NCI-H526 treated with DMSO at 0.1 percent for 48 hours (cell line): ENCODE measurements at regions not wholly inside any gene's neighbourhood (a gene's known extent, or its start where the extent isn't known, plus 50 kb on each side); places are given as distances from the start of the nearest gene placed in this dataset.
"Not testable (repeated sequence)": the region's sequence is repeated elsewhere in the genome, so short reads cannot be mapped to it uniquely, and the experiment has no call there.

Source experiments
- DNase-seq: peaks from one replicate; lab custom pipeline; 2025; lab: John Stamatoyannopoulos, UW

GRCh38 chr12:89062996-89063395, 289.3 kb downstream of the DUSP6 start:
- no peak for DNase-seq

- DNase-seq, result no peak
Measured at GRCh38 chr12:89059721-89060541, 292.4 kb downstream of the DUSP6 start.

GRCh38 chr12:89059056-89059455, 293.2 kb downstream of the DUSP6 start:
- DNase-seq, result no peak

GRCh38 chr12:89058402-89058801, 293.9 kb downstream of the DUSP6 start:
- DNase-seq, result no peak

GRCh38 chr12:89053817-89054216, 298.5 kb downstream of the DUSP6 start:
- not testable (repeated sequence) for DNase-seq

- DNase-seq, result peak; percentile 50
Measured at GRCh38 chr12:89051065-89051677, 301.1 kb downstream of the DUSP6 start.

- DNase-seq, result no peak
Measured at GRCh38 chr12:89047856-89048418, 304.4 kb downstream of the DUSP6 start.

- no peak for DNase-seq
Measured at GRCh38 chr12:89041078-89041477, 311.2 kb downstream of the DUSP6 start.

GRCh38 chr12:89040146-89040964, 311.9 kb downstream of the DUSP6 start:
- no peak for DNase-seq

GRCh38 chr12:89038831-89039512, 313.3 kb downstream of the DUSP6 start:
- no peak for DNase-seq

- DNase-seq, result no peak
Measured at GRCh38 chr12:89033062-89033461, 319.2 kb downstream of the DUSP6 start.

GRCh38 chr12:89029961-89030360, 322.3 kb downstream of the DUSP6 start:
- DNase-seq, result no peak

- no peak for DNase-seq
Measured at GRCh38 chr12:89024580-89024979, 327.7 kb downstream of the DUSP6 start.

- no peak for DNase-seq
Measured at GRCh38 chr12:89023936-89024335, 328.4 kb downstream of the DUSP6 start.

- DNase-seq, result no peak
Measured at GRCh38 chr12:89020689-89021088, 331.6 kb downstream of the DUSP6 start.

- no peak for DNase-seq
Measured at GRCh38 chr12:89020121-89020480, 332.2 kb downstream of the DUSP6 start.

- peak; percentile 68 for DNase-seq
Measured at GRCh38 chr12:89019439-89020120, 332.7 kb downstream of the DUSP6 start.

- DNase-seq, result peak; percentile 53
Measured at GRCh38 chr12:89016970-89017778, 335.1 kb downstream of the DUSP6 start.

- DNase-seq, result no peak
Measured at GRCh38 chr12:89015419-89015818, 336.9 kb downstream of the DUSP6 start.

- no peak for DNase-seq
Measured at GRCh38 chr12:88998421-88998820, 353.9 kb downstream of the DUSP6 start.
